Keratinocyte (primary cell): ENCODE measurements at regions not wholly inside any gene's neighbourhood (a gene's known extent, or its start where the extent isn't known, plus 50 kb on each side); places are given as distances from the start of the nearest gene placed in this dataset.
"Not testable (repeated sequence)": the region's sequence is repeated elsewhere in the genome, so short reads cannot be mapped to it uniquely, and the experiment has no call there.

ENCODE experiments used
- EZH2 ChIP-seq: IDR thresholded peaks from one replicate; pipeline ENCODE4 v1.6.1; 2012; ENCODE audit warnings: inconsistent platforms, mild to moderate bottlenecking, low read length, moderate library complexity
- TF ChIP-seq, protein P1 (sequence below), 3 experiments: IDR thresholded peaks in 1 of 3; conservative IDR thresholded peaks in 1 of 3; optimal IDR thresholded peaks in 1 of 3; 2 replicates in 2 of 3; 3 replicates in 1 of 3; pipeline versions ENCODE3 to v1.5.1; 2011; ENCODE audit warnings: low read length in 3 of 3, mild to moderate bottlenecking in 3 of 3, moderate library complexity in 2 of 3, control low read depth in 1 of 3, inconsistent platforms in 1 of 3; ENCODE audit not compliant: insufficient read depth in 2 of 3; ENCODE audit errors: extremely low read depth in 1 of 3

DNA sequence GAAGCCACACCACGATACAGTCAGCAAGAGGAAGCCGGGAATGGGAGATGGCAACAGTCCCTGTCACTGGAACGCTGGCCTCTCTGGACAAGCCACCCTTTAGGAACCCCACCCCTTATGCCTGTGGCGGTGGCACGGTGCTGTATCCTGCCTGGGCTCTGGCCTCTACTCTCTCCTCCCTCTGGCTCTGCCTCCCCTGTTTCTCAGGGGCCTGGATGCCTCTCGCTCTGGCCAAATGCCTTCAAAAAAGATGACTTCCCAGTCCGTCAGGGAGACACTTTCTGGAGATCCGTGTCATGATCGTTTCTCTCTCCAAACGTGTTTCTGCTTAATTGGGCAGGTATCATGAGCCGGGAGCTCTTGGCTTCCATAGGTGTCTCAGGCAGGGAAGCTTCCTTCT, 99.1 kb upstream of the FOXD4L5 start:
- TF ChIP-seq, protein P1, sequence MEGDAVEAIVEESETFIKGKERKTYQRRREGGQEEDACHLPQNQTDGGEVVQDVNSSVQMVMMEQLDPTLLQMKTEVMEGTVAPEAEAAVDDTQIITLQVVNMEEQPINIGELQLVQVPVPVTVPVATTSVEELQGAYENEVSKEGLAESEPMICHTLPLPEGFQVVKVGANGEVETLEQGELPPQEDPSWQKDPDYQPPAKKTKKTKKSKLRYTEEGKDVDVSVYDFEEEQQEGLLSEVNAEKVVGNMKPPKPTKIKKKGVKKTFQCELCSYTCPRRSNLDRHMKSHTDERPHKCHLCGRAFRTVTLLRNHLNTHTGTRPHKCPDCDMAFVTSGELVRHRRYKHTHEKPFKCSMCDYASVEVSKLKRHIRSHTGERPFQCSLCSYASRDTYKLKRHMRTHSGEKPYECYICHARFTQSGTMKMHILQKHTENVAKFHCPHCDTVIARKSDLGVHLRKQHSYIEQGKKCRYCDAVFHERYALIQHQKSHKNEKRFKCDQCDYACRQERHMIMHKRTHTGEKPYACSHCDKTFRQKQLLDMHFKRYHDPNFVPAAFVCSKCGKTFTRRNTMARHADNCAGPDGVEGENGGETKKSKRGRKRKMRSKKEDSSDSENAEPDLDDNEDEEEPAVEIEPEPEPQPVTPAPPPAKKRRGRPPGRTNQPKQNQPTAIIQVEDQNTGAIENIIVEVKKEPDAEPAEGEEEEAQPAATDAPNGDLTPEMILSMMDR (optimal IDR thresholded peaks at IDR 0.05 in 1 of 3, IDR thresholded peaks at IDR 0.05 in 1 of 3, conservative IDR thresholded peaks at IDR 0.05 in 1 of 3; ENCODE audit: extremely low read depth in 1 of 3, insufficient read depth in 2 of 3, low read length in 3 of 3), result not testable (repeated sequence)
- not testable (repeated sequence) for TF ChIP-seq EZH2
